HG03139 (cell line): ENCODE measurements at regions not wholly inside any gene's neighbourhood (a gene's known extent, or its start where the extent isn't known, plus 50 kb on each side); places are given as distances from the start of the nearest gene placed in this dataset.
"Not testable (repeated sequence)": the region's sequence is repeated elsewhere in the genome, so short reads cannot be mapped to it uniquely, and the experiment has no call there.

ENCODE experiments used
- ATAC-seq: cut with Tn5 transposase; IDR thresholded peaks from one replicate; pipeline ENCODE4 v1.9.1; 2021; ENCODE audit not compliant: unreplicated experiment

GRCh38 chr7:17083392-17084165, 201.8 kb upstream of the AGR3 start:
- no peak for ATAC-seq

DNA sequence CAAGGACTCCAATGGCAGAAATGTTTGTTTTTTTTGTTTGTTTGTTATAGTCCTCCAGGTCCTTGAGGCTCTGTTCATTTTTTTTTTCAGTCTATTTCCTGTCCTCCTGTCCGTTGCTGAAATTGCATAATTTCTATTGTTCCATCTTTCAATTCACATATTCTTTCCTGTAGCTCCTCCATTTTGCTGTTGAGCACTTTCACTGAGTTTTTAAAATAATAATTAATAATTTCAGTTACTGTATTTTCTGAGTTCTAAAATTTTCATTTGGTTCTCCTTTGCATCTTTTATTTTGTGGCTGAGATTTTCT, 202.3 kb upstream of the AGR3 start:
- ATAC-seq: no peak

DNA sequence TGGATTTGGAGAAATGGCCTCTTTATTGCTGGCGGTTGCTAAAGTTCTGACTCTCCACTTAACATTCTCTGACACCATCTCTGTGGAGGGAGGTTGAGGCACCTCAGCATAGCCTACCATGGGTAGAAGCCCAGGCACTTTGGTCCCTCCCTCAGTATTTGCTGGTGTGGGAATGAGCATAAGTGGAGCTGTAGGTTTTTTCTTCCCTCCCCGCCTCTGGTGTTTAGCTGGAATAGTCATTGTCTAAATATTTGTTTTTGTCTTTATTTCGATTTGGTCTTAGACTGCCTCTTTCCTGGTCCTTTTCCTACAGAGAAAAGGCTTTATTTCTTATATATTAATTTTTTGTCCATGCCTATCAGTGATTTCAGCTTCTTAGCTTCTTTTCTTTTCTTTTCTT, 203.4 kb upstream of the AGR3 start:
- no peak for ATAC-seq

- ATAC-seq: no peak
These were observed 204.6 kb upstream of the AGR3 start for GRCh38 chr7:17086403-17086802.

DNA sequence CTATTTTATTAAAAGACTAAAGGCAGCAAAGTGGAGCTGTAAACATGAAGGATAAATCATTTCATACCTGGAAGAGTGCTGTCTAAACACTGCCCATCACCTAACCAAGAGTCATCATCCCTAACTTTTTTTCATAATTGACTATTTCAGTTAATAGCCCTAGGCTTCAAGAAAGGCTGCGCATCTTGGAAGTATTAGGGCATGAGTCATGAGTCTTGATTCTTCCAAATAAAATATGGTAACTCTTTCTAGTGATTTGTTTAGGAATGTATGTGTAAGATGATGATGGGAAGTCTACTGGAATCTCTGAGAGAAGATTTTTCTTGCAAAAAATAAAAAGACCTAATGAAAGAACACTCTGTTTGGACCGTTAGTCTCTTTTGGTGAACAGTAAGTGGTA, 207.7 kb upstream of the AHR start:
- no peak for ATAC-seq

DNA sequence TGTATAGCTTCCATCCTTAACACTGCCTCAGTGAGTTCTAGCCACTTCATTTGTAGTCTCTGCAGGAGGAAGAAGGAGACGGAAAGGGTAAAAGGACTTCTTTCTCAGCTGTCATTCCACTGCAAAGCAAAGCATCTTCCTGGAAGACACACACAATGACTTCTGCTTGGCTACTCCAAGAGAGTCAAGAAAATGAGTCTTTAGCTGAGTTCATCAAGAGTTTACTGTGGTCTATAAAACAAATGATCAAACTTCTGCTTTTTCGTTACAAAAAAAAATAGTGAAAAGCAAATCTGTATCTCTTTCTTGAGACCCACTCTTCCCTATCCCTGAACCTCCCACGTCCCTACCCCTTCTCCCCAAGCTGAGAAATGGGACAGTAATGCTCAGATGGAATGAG, 205.0 kb upstream of the AHR start:
- no peak for ATAC-seq

GRCh38 chr7:17094963-17095574, 203.4 kb upstream of the AHR start:
- ATAC-seq: no peak

DNA sequence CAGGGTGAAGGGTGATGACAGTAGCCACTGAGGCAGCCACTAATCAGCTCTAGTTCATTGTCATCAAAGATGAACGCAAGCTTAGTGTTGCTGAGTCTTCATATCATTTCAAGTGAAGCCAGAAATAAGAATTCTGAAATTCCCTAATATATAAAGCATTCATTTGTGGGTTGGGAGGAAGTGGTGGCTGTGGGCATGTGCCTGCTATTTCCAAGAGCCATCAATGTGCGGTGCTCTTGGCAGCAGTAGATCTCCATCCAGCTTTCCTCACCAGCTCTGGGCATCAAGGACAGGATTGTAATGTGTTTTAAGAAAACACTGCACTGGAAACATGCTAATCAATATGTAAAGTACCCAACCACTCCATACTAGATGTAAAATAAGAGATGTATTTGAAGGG, 202.5 kb upstream of the AHR start:
- ATAC-seq: no peak

DNA sequence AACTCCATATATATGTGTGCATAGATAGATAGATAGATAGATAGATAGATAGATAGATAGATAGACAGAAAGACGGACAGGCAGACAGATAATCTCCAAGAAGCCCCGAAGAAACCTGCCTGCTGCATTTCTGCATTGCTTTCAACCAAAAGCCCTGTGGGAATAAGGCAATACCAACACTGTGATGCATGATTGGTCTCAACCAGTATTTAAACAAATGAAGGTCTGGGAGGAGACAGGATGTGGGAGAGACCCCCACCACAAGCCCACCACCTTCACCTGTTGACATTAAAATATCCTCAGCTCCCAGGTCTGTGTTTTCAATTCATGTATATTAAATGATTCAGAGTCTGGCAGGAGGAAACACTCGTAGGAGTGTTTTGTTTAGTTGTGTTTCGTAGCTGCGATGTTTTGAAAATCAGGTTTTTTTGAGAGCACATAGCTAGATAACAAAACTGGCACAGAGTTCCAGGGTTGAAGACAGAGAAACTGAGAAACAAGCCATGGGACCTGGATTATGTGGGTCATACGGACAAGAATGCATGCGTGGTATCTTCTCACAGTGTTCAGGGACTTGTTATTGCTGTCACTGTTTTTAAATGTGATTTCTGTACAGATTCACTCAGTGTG, 200.7 kb upstream of the AHR start:
- ATAC-seq: no peak

DNA sequence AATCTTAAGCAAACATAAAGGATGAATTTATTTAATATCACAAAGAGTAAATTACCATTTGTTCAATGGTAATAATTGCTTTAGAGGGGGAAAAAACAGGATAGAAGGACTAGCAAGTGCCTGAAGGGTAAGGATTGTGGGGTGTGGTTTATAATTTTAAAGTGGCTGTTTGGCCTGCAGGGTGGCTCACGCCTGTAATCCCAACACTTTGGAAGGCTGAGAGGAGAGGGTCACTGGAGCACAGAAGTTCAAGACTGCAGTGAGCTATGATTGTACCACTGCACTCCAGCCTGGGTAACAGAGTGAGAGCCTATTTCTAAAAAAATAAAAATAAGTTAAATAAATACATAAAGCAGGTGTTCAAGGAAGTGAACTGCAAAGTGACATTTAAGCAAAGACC, 199.9 kb upstream of the AHR start:
- ATAC-seq: no peak

DNA sequence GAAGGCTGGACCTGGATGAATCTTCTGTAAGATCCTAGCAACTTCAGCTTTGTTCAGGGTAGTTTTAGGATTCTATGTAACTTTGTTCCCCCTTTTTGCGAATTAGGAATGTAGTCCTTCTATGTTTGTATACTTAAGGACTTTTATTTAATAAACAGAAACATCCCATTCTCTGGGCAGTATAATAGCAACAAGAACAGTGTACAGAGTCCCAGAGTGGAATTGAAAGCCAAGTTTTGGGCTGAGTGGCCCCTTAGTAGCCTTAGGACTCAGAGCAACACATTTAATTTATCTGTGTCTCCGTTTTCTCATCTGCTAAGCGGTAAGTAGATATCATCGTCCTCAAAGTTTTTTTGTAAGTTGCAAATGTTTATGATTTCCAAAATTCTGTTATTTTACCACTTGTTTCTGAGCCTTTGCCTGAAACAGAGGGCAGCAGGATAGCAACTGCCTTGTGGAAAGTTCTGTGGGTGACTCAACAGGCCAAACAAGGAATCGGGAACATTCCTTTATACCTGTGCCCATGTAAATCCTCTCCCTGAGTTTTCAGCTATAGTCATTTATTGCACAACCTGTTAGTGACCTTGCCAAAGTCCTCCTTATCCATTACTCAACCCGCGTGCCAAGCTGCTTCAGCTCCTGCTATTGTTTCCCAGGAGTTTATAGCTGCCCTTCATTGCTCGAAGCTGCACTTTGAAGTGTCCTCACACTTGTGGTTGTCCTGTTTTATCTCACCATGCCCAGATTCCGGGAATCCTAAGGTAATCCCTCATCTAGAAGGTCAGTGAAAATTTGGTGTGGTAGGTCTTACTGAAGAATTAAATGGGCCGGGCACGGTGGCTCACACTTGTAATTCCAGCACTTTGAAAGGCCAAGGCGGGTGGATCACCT, 199.1 kb upstream of the AHR start:
- no peak for ATAC-seq

GRCh38 chr7:17099974-17100509, 198.4 kb upstream of the AHR start:
- not testable (repeated sequence) for ATAC-seq

GRCh38 chr7:17101207-17101696, 197.2 kb upstream of the AHR start:
- no peak for ATAC-seq

- ATAC-seq: no peak
These were observed 195.3 kb upstream of the AHR start for GRCh38 chr7:17103170-17103569.

DNA sequence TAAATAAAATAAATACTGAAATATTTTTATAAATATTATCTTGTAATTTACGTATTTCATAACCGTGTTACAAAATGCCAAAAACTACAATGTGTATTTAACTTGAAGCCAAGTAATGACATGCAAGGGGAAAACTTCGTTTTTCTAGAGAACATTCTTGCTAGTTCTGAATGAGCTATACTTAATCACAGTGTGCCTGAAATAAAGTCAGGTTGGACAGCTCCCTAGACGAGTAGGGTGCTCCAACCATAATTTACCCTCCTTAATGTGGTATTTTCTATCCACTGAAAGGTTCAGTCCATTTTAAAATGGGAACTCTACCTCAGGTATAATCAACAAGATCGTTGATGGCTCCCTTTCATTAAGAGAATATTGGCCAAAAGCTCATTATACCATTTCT, 194.5 kb upstream of the AHR start:
- ATAC-seq: no peak

DNA sequence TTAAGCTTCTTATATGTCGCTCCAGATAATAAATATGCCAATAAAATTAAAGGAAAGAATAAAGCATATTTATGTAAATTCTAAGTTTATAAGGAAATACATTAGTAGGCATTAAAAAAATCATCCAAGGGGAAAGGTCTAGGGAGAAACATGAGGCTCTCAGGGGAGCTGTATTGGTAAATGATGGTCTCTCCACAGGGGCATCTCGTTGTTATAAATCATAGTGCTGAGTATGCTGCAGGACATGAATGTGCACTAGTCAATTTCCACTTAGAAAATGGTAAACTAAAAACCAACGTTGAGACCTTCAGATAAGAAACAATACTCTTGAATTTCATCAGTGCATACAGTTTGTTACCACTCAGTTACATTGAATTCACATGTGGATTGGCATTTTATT, 194.0 kb upstream of the AHR start:
- no peak for ATAC-seq

DNA sequence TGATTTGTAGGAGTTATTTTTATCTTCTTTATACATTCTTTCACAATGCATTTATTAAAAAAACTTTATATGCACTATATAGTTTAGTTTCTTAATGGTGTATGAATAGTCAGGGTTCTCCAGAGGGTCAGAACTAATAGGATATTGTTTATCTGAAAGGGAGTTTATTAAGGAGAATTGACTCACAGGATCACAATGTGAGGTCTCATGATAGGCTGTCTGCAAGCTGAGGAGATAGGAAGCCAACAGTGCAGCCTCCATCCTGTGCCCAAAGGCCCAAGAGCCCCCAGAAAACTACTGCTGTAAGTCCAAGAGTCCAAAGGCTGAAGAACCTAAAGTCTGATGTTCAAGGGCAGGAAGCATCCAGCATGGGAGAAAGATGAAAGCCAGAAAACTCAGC, 192.8 kb upstream of the AHR start:
- no peak for ATAC-seq

DNA sequence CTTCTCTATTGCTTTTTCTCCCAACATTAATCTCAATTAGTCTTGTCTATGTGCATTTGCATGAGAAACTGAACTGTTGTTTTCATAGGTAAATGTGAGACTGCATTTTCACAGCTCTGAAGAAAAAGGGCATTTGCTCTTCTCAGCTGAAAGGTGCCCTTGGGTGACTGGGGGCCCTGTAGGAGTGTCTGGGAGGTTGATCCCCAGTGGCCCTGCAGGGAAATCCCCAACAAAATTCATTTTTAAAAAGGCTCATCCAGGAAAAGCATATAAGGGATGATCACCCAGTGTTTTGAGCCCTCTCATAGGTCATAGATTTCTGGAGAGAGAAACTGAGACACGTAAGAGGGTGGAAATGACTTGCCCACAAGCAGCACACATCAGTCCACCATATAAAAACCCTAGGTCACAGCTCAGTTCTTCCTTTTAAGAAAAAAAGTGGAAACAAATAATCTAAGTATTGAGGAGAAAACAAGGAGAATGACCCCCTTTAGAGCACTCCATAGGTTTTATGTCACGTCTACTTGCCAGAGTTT, 190.3 kb upstream of the AHR start:
- no peak for ATAC-seq

DNA sequence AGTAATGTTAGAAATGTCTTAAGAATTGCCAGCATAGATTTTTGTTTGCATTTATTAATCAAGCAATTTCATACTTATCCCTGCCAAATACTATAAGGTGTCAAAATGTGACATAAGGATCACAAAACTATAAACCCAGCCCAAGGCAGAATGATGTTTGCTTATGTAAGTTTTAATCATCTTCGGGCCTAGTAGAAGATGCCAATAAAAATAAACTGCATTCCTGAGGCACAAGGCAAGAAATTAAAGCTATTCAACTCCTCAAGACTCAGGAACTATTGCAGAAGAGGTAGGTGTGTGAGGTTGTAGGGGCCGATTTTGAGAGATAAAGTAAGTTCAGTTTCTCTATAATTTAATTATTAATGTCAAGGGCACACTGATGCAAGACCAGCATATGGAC, 189.4 kb upstream of the AHR start:
- no peak for ATAC-seq

- not testable (repeated sequence) for ATAC-seq
These were observed 184.7 kb upstream of the AHR start for GRCh38 chr7:17113770-17114169.

DNA sequence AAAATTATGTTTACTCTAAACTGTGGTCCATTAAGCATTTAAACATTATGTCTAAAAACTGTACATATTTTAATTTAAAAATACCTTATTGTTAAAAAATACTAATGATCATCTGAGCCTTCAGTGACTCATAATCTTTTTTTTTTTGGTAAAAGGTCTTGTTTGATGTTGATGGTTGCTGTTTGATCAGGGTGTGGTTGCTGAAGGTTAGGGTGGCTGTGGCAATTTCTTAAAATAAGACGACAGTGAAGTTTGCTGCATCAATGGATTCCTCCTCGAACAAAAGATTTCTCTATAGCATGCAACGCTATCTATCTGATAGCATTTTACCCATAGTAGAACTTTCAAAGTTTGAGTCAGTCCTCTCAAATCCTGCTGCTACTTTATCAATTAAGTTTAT, 180.0 kb upstream of the AHR start:
- no peak for ATAC-seq
